ENCODE measurements at regions not wholly inside any gene's neighbourhood (a gene's known extent, or its start where the extent isn't known, plus 50 kb on each side); places are given as distances from the start of the nearest gene placed in this dataset.

- intact Hi-C loops (cut with DNase I): no loop called here
- Histone ChIP-seq H3K36me3 (no peaks in the 10 kb centered on the region), H3K4me1 (no peaks in the 10 kb centered on the region), H3K27me3 (no peaks in the 10 kb centered on the region), H3K27ac (no peak overlapping the region), H3K4me3 (replicated peaks in 1 of 3) (no peak overlapping the region), H3K9me3 (no peaks in the 10 kb centered on the region)
- WGBS, 2 donors: 86 to 90% methylated on average over 4 of the region's 4 CpGs
- TF ChIP-seq POLR2A (IDR thresholded peaks at IDR 0.05): no peak
- no peak for DNase-seq
Observed at GRCh38 chr2:8371653-8372052, 310.2 kb upstream of the ID2 start.

GRCh38 chr2:8374782-8375181 lies 307.1 kb upstream of the ID2 start:
- Histone ChIP-seq H3K4me3 (replicated peaks in 1 of 3) (no peak overlapping the region), H3K4me1 (no peaks in the 10 kb centered on the region), H3K36me3 (no peaks in the 10 kb centered on the region), H3K9me3 (no peaks in the 10 kb centered on the region), H3K27ac (no peak overlapping the region), H3K27me3 (no peaks in the 10 kb centered on the region)
- no peak for TF ChIP-seq POLR2A (IDR thresholded peaks at IDR 0.05)
- no peak for TF ChIP-seq CTCF (IDR thresholded peaks at IDR 0.05)
- 96 to 99% methylated on average over 9 of the region's 9 CpGs for WGBS, 2 donors
- no peak for DNase-seq
- intact Hi-C loops (cut with DNase I): no loop called here

- no peak for TF ChIP-seq CTCF (IDR thresholded peaks at IDR 0.05)
- TF ChIP-seq POLR2A (IDR thresholded peaks at IDR 0.05): no peak
- Histone ChIP-seq H3K27me3 (no peaks in the 10 kb centered on the region), H3K4me1 (no peaks in the 10 kb centered on the region), H3K4me3 (replicated peaks in 1 of 3) (no peak overlapping the region), H3K27ac (no peak overlapping the region), H3K9me3 (no peaks in the 10 kb centered on the region), H3K36me3 (no peaks in the 10 kb centered on the region)
- intact Hi-C loops (cut with DNase I): no loop called here
- WGBS, 2 donors: 90 to 91% methylated on average over 11 of the region's 11 CpGs
- DNase-seq: no peak
Observed at GRCh38 chr2:8376603-8377410, 305.0 kb upstream of the ID2 start.

GRCh38 chr2:8378016-8378810 lies 303.6 kb upstream of the ID2 start:
- TF ChIP-seq POLR2A (IDR thresholded peaks at IDR 0.05) (no peak), CTCF (IDR thresholded peaks at IDR 0.05) (no peak)
- no peaks in the 10 kb centered on the region for H3K27me3 ChIP-seq
- no peaks in the 10 kb centered on the region for H3K36me3 ChIP-seq
- H3K4me3 ChIP-seq (replicated peaks in 1 of 3): no peak overlapping the region
- no peaks in the 10 kb centered on the region for H3K9me3 ChIP-seq
- WGBS, 2 donors: 80 to 88% methylated on average over 9 of the region's 9 CpGs
- no peaks in the 10 kb centered on the region for H3K4me1 ChIP-seq
- DNase-seq: no peak
- intact Hi-C loops (cut with DNase I): no loop called here
- H3K27ac ChIP-seq: no peak overlapping the region

- DNase-seq: no peak
- no peaks in the 10 kb centered on the region for H3K4me1 ChIP-seq
- no peak overlapping the region for H3K27ac ChIP-seq
- TF ChIP-seq CTCF (IDR thresholded peaks at IDR 0.05) (no peak), POLR2A (IDR thresholded peaks at IDR 0.05) (no peak)
- WGBS, 2 donors: 90 to 94% methylated on average over 8 of the region's 8 CpGs
- H3K4me3 ChIP-seq (replicated peaks in 1 of 3): no peak overlapping the region
- intact Hi-C loops (cut with DNase I): no loop called here
- H3K27me3 ChIP-seq: no peaks in the 10 kb centered on the region
- no peaks in the 10 kb centered on the region for H3K36me3 ChIP-seq
- no peaks in the 10 kb centered on the region for H3K9me3 ChIP-seq
Observed at GRCh38 chr2:8379128-8379527, 302.7 kb upstream of the ID2 start.
